ENCODE measurements at regions not wholly inside any gene's neighbourhood (a gene's known extent, or its start where the extent isn't known, plus 50 kb on each side); places are given as distances from the start of the nearest gene placed in this dataset.

DNA sequence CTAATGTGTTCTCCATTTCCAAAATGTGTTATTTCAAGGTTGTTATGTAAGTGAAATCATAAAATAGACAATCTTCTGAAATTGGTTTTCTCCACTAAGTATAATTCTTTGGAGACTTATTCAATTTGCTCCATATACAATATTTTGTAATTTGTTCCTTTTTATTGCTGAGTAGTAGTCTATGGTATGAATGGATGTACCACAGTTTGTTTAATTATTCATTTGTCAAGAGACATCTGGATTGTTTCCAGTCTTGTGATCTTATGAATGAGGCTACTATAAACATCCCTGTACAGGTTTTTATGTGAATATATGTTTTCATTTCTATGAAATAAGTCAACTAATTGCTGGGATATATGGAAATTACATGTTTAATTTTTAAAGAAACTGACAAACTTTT lies 652.6 kb upstream of the PLXNA2 start:
- TF ChIP-seq CTCF (conservative IDR thresholded peaks at IDR 0.05; ENCODE audit: low read length) (no peak), EZH2phosphoT487 (IDR thresholded peaks at IDR 0.05; ENCODE audit: borderline replicate concordance, low read depth, low read length) (no peak)
